Panc1 (cell line): ENCODE measurements at regions not wholly inside any gene's neighbourhood (a gene's known extent, or its start where the extent isn't known, plus 50 kb on each side); places are given as distances from the start of the nearest gene placed in this dataset.

Experiments used
- ATAC-seq: fragments of 200-7000 bp; cut with Tn5 transposase; 2 replicates; pipeline ENCODE4 v1.9.1; 2020; ENCODE audit warnings: mild to moderate bottlenecking, moderate library complexity
- BruUV-seq: library from RNA; stranded (reverse); fragments of 400-500 nt; replicated peaks from 2 replicates; lab custom pipeline; 2021; lab: Mats Ljungman, UMichigan
- CTCF ChIA-PET: fragments of 300-600 bp; sonication (Branson Sonifier 250); formaldehyde crosslinking; loops from one replicate; lab custom pipeline; 2022; ENCODE audit warnings: antibody characterized with exemption; lab: Charles Lee
- POLR2A ChIA-PET: fragments of 300-600 bp; sonication (Branson Sonifier 250); formaldehyde crosslinking; loops from one replicate; lab custom pipeline; 2022; ENCODE audit warnings: antibody characterized with exemption; lab: Charles Lee
- DNase-seq: peaks from one replicate; pipeline ENCODE4 v3.0.0-alpha.2; 2010; ENCODE audit warnings: low read depth, low spot score
- H3K27ac ChIP-seq: 2 replicates; pipeline ENCODE4 v1.5.1; 2011; ENCODE audit warnings: mild to moderate bottlenecking, low read length, inconsistent platforms
- H3K27me3 ChIP-seq: fragments of 200-500 bp; sonication (Bioruptor generic); 2 replicates; pipeline ENCODE4 v1.6.0; 2014; ENCODE audit warnings: low read length, inconsistent platforms; ENCODE audit not compliant: control insufficient read depth, insufficient read depth
- H3K36me3 ChIP-seq: fragments of 200-500 bp; sonication (Bioruptor generic); 2 replicates; pipeline ENCODE4 v1.5.1; 2014; ENCODE audit warnings: inconsistent platforms, mild to moderate bottlenecking, low read length, moderate library complexity; ENCODE audit not compliant: control insufficient read depth, insufficient read depth
- H3K4me1 ChIP-seq: 2 replicates; pipeline ENCODE4 v1.5.1; 2011; ENCODE audit warnings: inconsistent platforms, mild to moderate bottlenecking, low read length, moderate library complexity; ENCODE audit not compliant: control insufficient read depth, insufficient read depth
- H3K4me3 ChIP-seq, 2 experiments: 2 replicates each; pipeline ENCODE4 v1.5.1; 2011 to 2012; ENCODE audit warnings: low read depth in 2 of 2, low read length in 2 of 2, mild to moderate bottlenecking in 2 of 2, inconsistent platforms in 1 of 2, moderate library complexity in 1 of 2
- H3K9me3 ChIP-seq: fragments of 200-500 bp; sonication (Bioruptor generic); 2 replicates; pipeline ENCODE4 v1.5.1; 2014; ENCODE audit warnings: low read depth, mild to moderate bottlenecking, inconsistent platforms, low read length, moderate library complexity; ENCODE audit not compliant: control insufficient read depth, insufficient read depth
- CTCF ChIP-seq: fragments of 450-650 bp; IDR thresholded peaks from 2 replicates; pipeline ENCODE4 v1.5.1; 2017; ENCODE audit warnings: mild to moderate bottlenecking
- POLR2AphosphoS5 ChIP-seq: IDR thresholded peaks from 2 replicates; pipeline ENCODE4 v1.6.1; 2012; ENCODE audit warnings: mild to moderate bottlenecking, low read depth, low read length, moderate library complexity
- REST ChIP-seq, 2 experiments: IDR thresholded peaks; 2 replicates each; pipeline ENCODE4 v1.6.1; 2011 to 2012; ENCODE audit warnings: low read depth in 2 of 2, control low read depth in 1 of 2, low read length in 1 of 2, mild to moderate bottlenecking in 1 of 2, moderate library complexity in 1 of 2; ENCODE audit not compliant: insufficient read depth in 1 of 2
- SIN3A ChIP-seq: IDR thresholded peaks from 2 replicates; pipeline ENCODE4 v1.6.1; 2012; ENCODE audit warnings: low read depth, mild to moderate bottlenecking, low read length, moderate library complexity, borderline replicate concordance; ENCODE audit not compliant: insufficient read depth
- TCF7L2 ChIP-seq: IDR thresholded peaks from 2 replicates; pipeline ENCODE4 v1.6.1; 2011; ENCODE audit warnings: mild to moderate bottlenecking, low read depth, low read length, inconsistent platforms
- in situ Hi-C: cut with HindIII; loops from 2 replicates; pipeline ENCODE4 v1.10.0; 2016; ENCODE audit warnings: low sequenced_read_pairs, low pct_unique_long_range_greater_than_20kb
- intact Hi-C: fragments of 100-400 bp; cut with micrococcal nuclease; formaldehyde crosslinking; loops from one replicate; pipeline ENCODE4 v1.10.0; 2022; ENCODE audit not compliant: unreplicated experiment

GRCh38 chr4:17316566-17316965, 195.3 kb downstream of the QDPR start:
- no TSS peak for BruUV-seq
- DNase-seq (no peak), ATAC-seq (no peak)
- Histone ChIP-seq H3K9me3 (no peaks in the 10 kb centered on the region), H3K4me1 (no peaks in the 10 kb centered on the region), H3K27me3 (no peaks in the 10 kb centered on the region), H3K27ac (no peak overlapping the region), H3K4me3 (no peak overlapping the region), H3K36me3 (no peaks in the 10 kb centered on the region)
- ChIA-PET CTCF (no interaction called here), POLR2A (no interaction called here)
- intact Hi-C loops (no loop called here), in situ Hi-C loops (no loop called here)
- TF ChIP-seq SIN3A, result no peak

- intact Hi-C loops, result no loop called here
- no TSS peak for BruUV-seq
- Histone ChIP-seq H3K4me1 (no peaks in the 10 kb centered on the region), H3K27ac (no peak overlapping the region), H3K27me3 (no peaks in the 10 kb centered on the region), H3K4me3 (no peak overlapping the region), H3K9me3 (no peaks in the 10 kb centered on the region), H3K36me3 (no peaks in the 10 kb centered on the region)
- POLR2A ChIA-PET, result interaction anchor here (0.6 kb wide), 1 partner anchor 44 kb away, joined by 5 read pairs; no protein-coding TSS in a partner anchor
- CTCF ChIA-PET, result no interaction called here
- DNase-seq, result no peak
- in situ Hi-C loops, result no loop called here
- TF ChIP-seq CTCF (no peak), REST (IDR thresholded peaks at IDR 0.05; ENCODE audit: insufficient read depth in 1 of 2, low read depth in 2 of 2, low read length in 1 of 2) (no peak), TCF7L2 (no peak), SIN3A (no peak), POLR2AphosphoS5 (no peak)
- no peak for ATAC-seq
Measured at GRCh38 chr4:17315459-17315858, 196.4 kb downstream of the QDPR start.

GRCh38 chr4:17313194-17313593, 198.7 kb downstream of the QDPR start:
- ChIA-PET POLR2A (no interaction called here), CTCF (no interaction called here)
- Histone ChIP-seq H3K4me1 (no peaks in the 10 kb centered on the region), H3K4me3 (no peak overlapping the region), H3K9me3 (no peaks in the 10 kb centered on the region), H3K36me3 (no peaks in the 10 kb centered on the region), H3K27ac (no peak overlapping the region), H3K27me3 (no peaks in the 10 kb centered on the region)
- DNase-seq (no peak), ATAC-seq (no peak)
- in situ Hi-C loops, result no loop called here
- TF ChIP-seq REST (IDR thresholded peaks at IDR 0.05; ENCODE audit: insufficient read depth in 1 of 2, low read depth in 2 of 2, low read length in 1 of 2), result no peak
- TF ChIP-seq CTCF, result no peak
- no peak for TF ChIP-seq SIN3A
- no peak for TF ChIP-seq TCF7L2
- no peak for TF ChIP-seq POLR2AphosphoS5
- intact Hi-C loops, result no loop called here
- BruUV-seq, result no TSS peak
